Erythroblast (primary cell): ENCODE measurements at regions not wholly inside any gene's neighbourhood (a gene's known extent, or its start where the extent isn't known, plus 50 kb on each side); places are given as distances from the start of the nearest gene placed in this dataset.

Experiments used
- GATA1 ChIP-seq: IDR thresholded peaks from 2 replicates; pipeline ENCODE4 v1.6.1; 2011; ENCODE audit warnings: low read depth, mild to moderate bottlenecking, control low read depth, low read length, moderate library complexity
- POLR2A ChIP-seq: IDR thresholded peaks from 2 replicates; pipeline ENCODE4 v1.6.1; 2011; ENCODE audit warnings: mild to moderate bottlenecking, low read length

DNA sequence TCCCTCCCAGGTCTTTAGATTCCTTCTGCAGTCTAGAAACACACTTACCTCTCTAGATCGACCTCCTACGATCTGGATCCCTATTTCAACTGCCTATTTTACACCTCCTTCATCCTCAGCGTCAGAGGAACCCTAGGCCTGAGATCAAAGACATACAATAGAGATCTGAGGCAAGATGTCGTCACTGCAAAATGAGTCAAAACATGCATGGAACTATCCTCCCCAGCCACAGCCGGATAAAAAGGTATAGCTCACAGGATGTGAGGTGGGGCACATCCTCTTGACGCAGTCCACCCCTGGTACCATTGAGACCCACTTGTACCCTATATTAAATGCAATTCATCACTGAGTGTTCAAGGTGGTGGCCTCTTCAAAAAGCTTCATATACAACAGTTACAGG lies 63.7 kb upstream of the DNAJC10 start:
- TF ChIP-seq POLR2A: no peak
- no peak for TF ChIP-seq GATA1
